ENCODE measurements at regions not wholly inside any gene's neighbourhood (a gene's known extent, or its start where the extent isn't known, plus 50 kb on each side); places are given as distances from the start of the nearest gene placed in this dataset.

- H3K27me3 ChIP-seq (ENCODE audit: control insufficient read depth, insufficient read depth, low read length): no peaks in the 10 kb centered on the region
- no peaks in the 10 kb centered on the region for H3K9me3 ChIP-seq (replicated peaks; ENCODE audit: low read length)
- no peak overlapping the region for H3K4me2 ChIP-seq (ENCODE audit: low read length)
- no peak overlapping the region for H3K4me3 ChIP-seq (ENCODE audit: low read length)
- peaks cover 14% of the 10 kb centered on the region for H3K4me1 ChIP-seq (ENCODE audit: control insufficient read depth, insufficient read depth, low read length)
- H3K9ac ChIP-seq (ENCODE audit: low read depth, low read length): no peak overlapping the region
- H3K36me3 ChIP-seq (ENCODE audit: insufficient read depth, low read length): no peaks in the 10 kb centered on the region
Observed at GRCh38 chr16:86963600-86964575, 353.3 kb downstream of the C16orf95 start.

GRCh38 chr16:86964796-86965241 is 352.4 kb downstream of the C16orf95 start:
- no peaks in the 10 kb centered on the region for H3K9me3 ChIP-seq (replicated peaks; ENCODE audit: low read length)
- no peak overlapping the region for H3K9ac ChIP-seq (ENCODE audit: low read depth, low read length)
- peaks cover 16% of the 10 kb centered on the region for H3K4me1 ChIP-seq (ENCODE audit: control insufficient read depth, insufficient read depth, low read length)
- no peaks in the 10 kb centered on the region for H3K27me3 ChIP-seq (ENCODE audit: control insufficient read depth, insufficient read depth, low read length)
- H3K36me3 ChIP-seq (ENCODE audit: insufficient read depth, low read length): no peaks in the 10 kb centered on the region
- H3K4me2 ChIP-seq (ENCODE audit: low read length): no peak overlapping the region
- H3K4me3 ChIP-seq (ENCODE audit: low read length): no peak overlapping the region

- Histone ChIP-seq H3K4me3 (ENCODE audit: low read length) (no peak overlapping the region), H3K36me3 (ENCODE audit: insufficient read depth, low read length) (no peaks in the 10 kb centered on the region), H3K9ac (ENCODE audit: low read depth, low read length) (no peak overlapping the region), H3K4me1 (ENCODE audit: control insufficient read depth, insufficient read depth, low read length) (peaks cover 16% of the 10 kb centered on the region), H3K4me2 (ENCODE audit: low read length) (no peak overlapping the region), H3K9me3 (replicated peaks; ENCODE audit: low read length) (no peaks in the 10 kb centered on the region), H3K27me3 (ENCODE audit: control insufficient read depth, insufficient read depth, low read length) (no peaks in the 10 kb centered on the region)
Observed at GRCh38 chr16:86965331-86965730, 351.9 kb downstream of the C16orf95 start.

GRCh38 chr16:86965840-86966550 is 351.2 kb downstream of the C16orf95 start:
- Histone ChIP-seq H3K27me3 (ENCODE audit: control insufficient read depth, insufficient read depth, low read length) (no peaks in the 10 kb centered on the region), H3K4me2 (ENCODE audit: low read length) (no peak overlapping the region), H3K36me3 (ENCODE audit: insufficient read depth, low read length) (no peaks in the 10 kb centered on the region), H3K9ac (ENCODE audit: low read depth, low read length) (no peak overlapping the region), H3K4me3 (ENCODE audit: low read length) (no peak overlapping the region), H3K9me3 (replicated peaks; ENCODE audit: low read length) (no peaks in the 10 kb centered on the region), H3K4me1 (ENCODE audit: control insufficient read depth, insufficient read depth, low read length) (peaks cover 11% of the 10 kb centered on the region)

- Histone ChIP-seq H3K27me3 (ENCODE audit: control insufficient read depth, insufficient read depth, low read length) (no peaks in the 10 kb centered on the region), H3K9ac (ENCODE audit: low read depth, low read length) (no peak overlapping the region), H3K4me2 (ENCODE audit: low read length) (no peak overlapping the region), H3K4me3 (ENCODE audit: low read length) (no peak overlapping the region), H3K36me3 (ENCODE audit: insufficient read depth, low read length) (no peaks in the 10 kb centered on the region), H3K4me1 (ENCODE audit: control insufficient read depth, insufficient read depth, low read length) (peaks cover 9% of the 10 kb centered on the region), H3K9me3 (replicated peaks; ENCODE audit: low read length) (no peaks in the 10 kb centered on the region)
Observed at GRCh38 chr16:86966777-86967176, 350.4 kb downstream of the C16orf95 start.

GRCh38 chr16:86968866-86969265 is 348.3 kb downstream of the C16orf95 start:
- H3K4me1 ChIP-seq (ENCODE audit: control insufficient read depth, insufficient read depth, low read length): peaks cover 9% of the 10 kb centered on the region
- H3K36me3 ChIP-seq (ENCODE audit: insufficient read depth, low read length): no peaks in the 10 kb centered on the region
- no peaks in the 10 kb centered on the region for H3K27me3 ChIP-seq (ENCODE audit: control insufficient read depth, insufficient read depth, low read length)
- H3K4me2 ChIP-seq (ENCODE audit: low read length): no peak overlapping the region
- no peak overlapping the region for H3K4me3 ChIP-seq (ENCODE audit: low read length)
- no peak overlapping the region for H3K9ac ChIP-seq (ENCODE audit: low read depth, low read length)
- no peaks in the 10 kb centered on the region for H3K9me3 ChIP-seq (replicated peaks; ENCODE audit: low read length)

- no peaks in the 10 kb centered on the region for H3K27me3 ChIP-seq (ENCODE audit: control insufficient read depth, insufficient read depth, low read length)
- no peak overlapping the region for H3K9ac ChIP-seq (ENCODE audit: low read depth, low read length)
- peaks cover 9% of the 10 kb centered on the region for H3K4me1 ChIP-seq (ENCODE audit: control insufficient read depth, insufficient read depth, low read length)
- no peak overlapping the region for H3K4me3 ChIP-seq (ENCODE audit: low read length)
- H3K9me3 ChIP-seq (replicated peaks; ENCODE audit: low read length): no peaks in the 10 kb centered on the region
- no peak overlapping the region for H3K4me2 ChIP-seq (ENCODE audit: low read length)
- no peaks in the 10 kb centered on the region for H3K36me3 ChIP-seq (ENCODE audit: insufficient read depth, low read length)
Observed at GRCh38 chr16:86969716-86970115, 347.5 kb downstream of the C16orf95 start.

GRCh38 chr16:86970279-86970678 is 346.9 kb downstream of the C16orf95 start:
- H3K9ac ChIP-seq (ENCODE audit: low read depth, low read length): no peak overlapping the region
- H3K9me3 ChIP-seq (replicated peaks; ENCODE audit: low read length): no peaks in the 10 kb centered on the region
- no peak overlapping the region for H3K4me3 ChIP-seq (ENCODE audit: low read length)
- no peaks in the 10 kb centered on the region for H3K36me3 ChIP-seq (ENCODE audit: insufficient read depth, low read length)
- H3K4me2 ChIP-seq (ENCODE audit: low read length): no peak overlapping the region
- H3K4me1 ChIP-seq (ENCODE audit: control insufficient read depth, insufficient read depth, low read length): peaks cover 12% of the 10 kb centered on the region
- H3K27me3 ChIP-seq (ENCODE audit: control insufficient read depth, insufficient read depth, low read length): no peaks in the 10 kb centered on the region

- Histone ChIP-seq H3K9me3 (replicated peaks; ENCODE audit: low read length) (no peaks in the 10 kb centered on the region), H3K4me3 (ENCODE audit: low read length) (no peak overlapping the region), H3K4me1 (ENCODE audit: control insufficient read depth, insufficient read depth, low read length) (peaks cover 17% of the 10 kb centered on the region), H3K27me3 (ENCODE audit: control insufficient read depth, insufficient read depth, low read length) (no peaks in the 10 kb centered on the region), H3K36me3 (ENCODE audit: insufficient read depth, low read length) (no peaks in the 10 kb centered on the region), H3K9ac (ENCODE audit: low read depth, low read length) (no peak overlapping the region), H3K4me2 (ENCODE audit: low read length) (no peak overlapping the region)
Observed at GRCh38 chr16:86970726-86971125, 346.5 kb downstream of the C16orf95 start.

- Histone ChIP-seq H3K9me3 (replicated peaks; ENCODE audit: low read length) (no peaks in the 10 kb centered on the region), H3K27me3 (ENCODE audit: control insufficient read depth, insufficient read depth, low read length) (no peaks in the 10 kb centered on the region), H3K4me1 (ENCODE audit: control insufficient read depth, insufficient read depth, low read length) (peaks cover 18% of the 10 kb centered on the region), H3K36me3 (ENCODE audit: insufficient read depth, low read length) (no peaks in the 10 kb centered on the region), H3K4me2 (ENCODE audit: low read length) (no peak overlapping the region), H3K9ac (ENCODE audit: low read depth, low read length) (no peak overlapping the region), H3K4me3 (ENCODE audit: low read length) (no peak overlapping the region)
Observed at GRCh38 chr16:86971251-86971650, 345.9 kb downstream of the C16orf95 start.

GRCh38 chr16:86974120-86974519 is 343.1 kb downstream of the C16orf95 start:
- Histone ChIP-seq H3K9me3 (replicated peaks; ENCODE audit: low read length) (no peaks in the 10 kb centered on the region), H3K27me3 (ENCODE audit: control insufficient read depth, insufficient read depth, low read length) (no peaks in the 10 kb centered on the region), H3K4me3 (ENCODE audit: low read length) (no peak overlapping the region), H3K36me3 (ENCODE audit: insufficient read depth, low read length) (no peaks in the 10 kb centered on the region), H3K9ac (ENCODE audit: low read depth, low read length) (no peak overlapping the region), H3K4me2 (ENCODE audit: low read length) (no peak overlapping the region), H3K4me1 (ENCODE audit: control insufficient read depth, insufficient read depth, low read length) (peaks cover 16% of the 10 kb centered on the region)
